IMR-90 (cell line): ENCODE measurements at regions not wholly inside any gene's neighbourhood (a gene's known extent, or its start where the extent isn't known, plus 50 kb on each side); places are given as distances from the start of the nearest gene placed in this dataset.

ENCODE experiments used
- ATAC-seq: fragments of 200-7000 bp; cut with Tn5 transposase; 2 replicates; pipeline ENCODE4 v1.9.1; 2020; ENCODE audit warnings: low read depth, mild to moderate bottlenecking, moderate library complexity
- BruUV-seq: library from RNA; stranded (reverse); fragments of 400-500 nt; replicated peaks from 2 replicates; lab custom pipeline; 2021; lab: Mats Ljungman, UMichigan
- CTCF ChIA-PET: fragments of 300-600 bp; formaldehyde crosslinking; extraction: SDS; loops from one replicate; lab custom pipeline; 2021; ENCODE audit warnings: antibody characterized with exemption; lab: Yijun Ruan, JAX
- POLR2A ChIA-PET: fragments of 300-600 bp; sonication (Branson Sonifier 250); formaldehyde crosslinking; loops from one replicate; lab custom pipeline; 2022; ENCODE audit warnings: antibody characterized with exemption; ENCODE audit not compliant: unreplicated experiment; lab: Charles Lee
- DNase-seq: peaks from one replicate; pipeline ENCODE4 v3.0.0; 2013
- H2AFZ ChIP-seq: replicated peaks from 2 replicates; pipeline ENCODE3; 2013; ENCODE audit warnings: low read length, mild to moderate bottlenecking; ENCODE audit not compliant: poor library complexity
- H2AK5ac ChIP-seq: 2 replicates; pipeline ENCODE4 v1.6.1; 2013; ENCODE audit warnings: low read depth, low read length, inconsistent platforms
- H2AK9ac ChIP-seq: replicated peaks from 2 replicates; pipeline ENCODE3; 2013; ENCODE audit warnings: mild to moderate bottlenecking, low read depth, low read length, moderate library complexity; ENCODE audit not compliant: poor library complexity
- H2BK120ac ChIP-seq: 2 replicates; pipeline ENCODE4 v1.6.1; 2013; ENCODE audit warnings: low read depth, low read length, inconsistent platforms
- H2BK15ac ChIP-seq: 3 replicates; pipeline ENCODE4 v1.6.1; 2013; ENCODE audit warnings: low read depth, low read length, inconsistent platforms
- H2BK20ac ChIP-seq: 2 replicates; pipeline ENCODE4 v1.6.1; 2013; ENCODE audit warnings: low read depth, mild to moderate bottlenecking, inconsistent platforms, low read length, moderate library complexity
- H2BK5ac ChIP-seq: 2 replicates; pipeline ENCODE4 v1.6.1; 2013; ENCODE audit warnings: mild to moderate bottlenecking, low read depth, low read length, inconsistent platforms; ENCODE audit not compliant: poor library complexity, severe bottlenecking
- H3K14ac ChIP-seq: replicated peaks from 2 replicates; pipeline ENCODE4 v1.6.1; 2013; ENCODE audit warnings: low read depth, low read length, inconsistent platforms
- H3K18ac ChIP-seq: 2 replicates; pipeline ENCODE4 v1.6.1; 2013; ENCODE audit warnings: low read depth, low read length, control low read depth
- H3K23ac ChIP-seq: 2 replicates; pipeline ENCODE4 v1.6.1; 2013; ENCODE audit warnings: low read depth, low read length, inconsistent platforms
- H3K27ac ChIP-seq: 2 replicates; pipeline ENCODE4 v1.5.1; 2013; ENCODE audit warnings: mild to moderate bottlenecking, control low read depth, low read length; ENCODE audit not compliant: insufficient read depth
- H3K27me3 ChIP-seq: 2 replicates; pipeline ENCODE4 v1.6.1; 2013; ENCODE audit warnings: low read length; ENCODE audit not compliant: control insufficient read depth, insufficient read depth
- H3K36me3 ChIP-seq: 2 replicates; pipeline ENCODE4 v1.6.1; 2013; ENCODE audit warnings: low read length, mixed read lengths; ENCODE audit not compliant: control insufficient read depth, insufficient read depth
- H3K4ac ChIP-seq: 2 replicates; pipeline ENCODE4 v1.6.1; 2013; ENCODE audit warnings: low read depth, low read length, inconsistent platforms
- H3K4me1 ChIP-seq: 2 replicates; pipeline ENCODE4 v1.6.1; 2013; ENCODE audit warnings: low read length, mixed read lengths; ENCODE audit not compliant: control insufficient read depth, insufficient read depth
- H3K4me2 ChIP-seq: 2 replicates; pipeline ENCODE4 v1.6.1; 2013; ENCODE audit warnings: low read depth, mild to moderate bottlenecking, control low read depth, low read length, moderate library complexity
- H3K4me3 ChIP-seq: 2 replicates; pipeline ENCODE4 v1.5.1; 2013; ENCODE audit warnings: low read depth, mild to moderate bottlenecking, control low read depth, low read length, moderate library complexity; ENCODE audit not compliant: insufficient read depth
- H3K56ac ChIP-seq: 2 replicates; pipeline ENCODE4 v1.6.1; 2013; ENCODE audit warnings: low read length, inconsistent platforms; ENCODE audit not compliant: insufficient read depth; ENCODE audit errors: extremely low read depth
- H3K79me1 ChIP-seq, 2 experiments: 2 replicates each; pipeline ENCODE4 v1.6.1; 2013; ENCODE audit warnings: low read length in 2 of 2, inconsistent platforms in 1 of 2, low read depth in 1 of 2
- H3K9ac ChIP-seq: 2 replicates; pipeline ENCODE4 v1.6.1; 2013; ENCODE audit warnings: low read depth, low read length, control low read depth
- H3K9me1 ChIP-seq: 2 replicates; pipeline ENCODE4 v1.6.1; 2013; ENCODE audit warnings: low read length, inconsistent platforms; ENCODE audit not compliant: insufficient read depth
- H3K9me3 ChIP-seq: 2 replicates; pipeline ENCODE4 v1.6.1; 2013; ENCODE audit warnings: low read length; ENCODE audit not compliant: control insufficient read depth, insufficient read depth
- H4K20me1 ChIP-seq: 2 replicates; pipeline ENCODE4 v1.6.1; 2013; ENCODE audit warnings: low read length, inconsistent platforms; ENCODE audit not compliant: insufficient read depth
- H4K5ac ChIP-seq: 2 replicates; pipeline ENCODE4 v1.6.1; 2013; ENCODE audit warnings: mild to moderate bottlenecking, low read depth, low read length, control low read depth
- H4K8ac ChIP-seq, 2 experiments: 2 replicates each; pipeline ENCODE4 v1.6.1; 2013; ENCODE audit warnings: low read depth in 2 of 2, low read length in 2 of 2, control low read depth in 1 of 2, inconsistent platforms in 1 of 2
- H4K91ac ChIP-seq: 2 replicates; pipeline ENCODE4 v1.6.1; 2013; ENCODE audit warnings: low read depth, low read length, inconsistent platforms; ENCODE audit not compliant: insufficient read depth
- CTCF ChIP-seq: conservative IDR thresholded peaks from 2 replicates; pipeline ENCODE4 v1.5.1; 2012; ENCODE audit warnings: mild to moderate bottlenecking, low read depth, low read length, improper control_type of control experiment
- FOS ChIP-seq: fragments of 150-350 bp; IDR thresholded peaks from 2 replicates; pipeline ENCODE4 v1.6.1; 2016; ENCODE audit warnings: low read depth, low read length
- MAFK ChIP-seq: IDR thresholded peaks from 2 replicates; pipeline ENCODE4 v1.6.1; 2012; ENCODE audit warnings: low read depth, low read length, improper control_type of control experiment
- RAD21 ChIP-seq: IDR thresholded peaks from 2 replicates; pipeline ENCODE4 v1.6.1; 2012; ENCODE audit warnings: low read length, improper control_type of control experiment
- RFX5 ChIP-seq: IDR thresholded peaks from 2 replicates; pipeline ENCODE4 v1.8.0; 2012; ENCODE audit warnings: low read depth, mild to moderate bottlenecking, low read length, moderate library complexity
- USF2 ChIP-seq: fragments of 150-350 bp; IDR thresholded peaks from 2 replicates; pipeline ENCODE4 v1.6.1; 2017; ENCODE audit warnings: mild to moderate bottlenecking, antibody characterized with exemption, low read length, low read depth
- WGBS, 2 experiments: methylation state at CpG; one replicate each; pipeline versions ENCODE4 v1.1.5 to v1.1.7; 2013; ENCODE audit warnings: missing lambda C conversion rate in 2 of 2; ENCODE audit not compliant: insufficient read length in 1 of 2; ENCODE audit errors: extremely low coverage in 2 of 2; 5-methylcytosine and 5-hydroxymethylcytosine counted together
- dilution Hi-C: fragments of 300-500 bp; cut with HindIII; formaldehyde crosslinking; loops from one replicate; pipeline ENCODE4 v1.14.3; 2018; ENCODE audit warnings: low sequenced_read_pairs; ENCODE audit not compliant: unreplicated experiment
- in situ Hi-C: fragments of 300-500 bp; cut with MboI; formaldehyde crosslinking; loops from 3 replicates; pipeline ENCODE4 v1.14.3; 2019; ENCODE audit warnings: low sequenced_read_pairs, inconsistent platforms, mixed read lengths
- intact Hi-C: fragments of 100-400 bp; cut with micrococcal nuclease; formaldehyde crosslinking; loops from 2 replicates; pipeline ENCODE4 v1.10.0; 2022

- TF ChIP-seq RAD21 (no peak), RFX5 (no peak)
Observed at GRCh38 chr9:26261503-26262330, 583.5 kb upstream of the TUSC1 start (continued).

- peaks cover 16% of the 10 kb centered on the region for H3K4me1 ChIP-seq
- in situ Hi-C loops (no loop called here), dilution Hi-C loops (no loop called here), intact Hi-C loops (loop anchor here (10.0 kb wide), 1 partner anchor 95 kb away; no protein-coding TSS in a partner anchor)
- H2AK9ac ChIP-seq: no peak overlapping the region
- H4K8ac ChIP-seq: peak overlapping the region; percentile 64 to 91
- H3K79me1 ChIP-seq: no peaks in the 10 kb centered on the region
- H2BK20ac ChIP-seq: peak overlapping the region; percentile 99
- no peaks in the 10 kb centered on the region for H3K27me3 ChIP-seq
- no peak overlapping the region for H2AFZ ChIP-seq
- no peak overlapping the region for H3K4me3 ChIP-seq
- ChIA-PET POLR2A (no interaction called here), CTCF (interaction anchor here (0.6 kb wide), 1 partner anchor 11 kb away, joined by 3 read pairs; no protein-coding TSS in a partner anchor)
- H3K27ac ChIP-seq: peak overlapping the region; percentile 81
- H3K9me3 ChIP-seq: no peaks in the 10 kb centered on the region
- peak overlapping the region; percentile 91 for H2BK120ac ChIP-seq
- ATAC-seq (peak; percentile 10; the same call in 1 of the 2 replicates), DNase-seq (peak; percentile 28)
- TF ChIP-seq CTCF (no peak), USF2 (no peak), MAFK (no peak), FOS (peak; percentile 52; the same call in 1 of the 2 replicates), RAD21 (no peak)
- peak overlapping the region; percentile 67 for H3K14ac ChIP-seq
- peak overlapping the region; percentile 99 for H2BK5ac ChIP-seq
- peak overlapping the region; percentile 81; the same call in 1 of the 2 replicates for H3K18ac ChIP-seq
- H3K9ac ChIP-seq: no peak overlapping the region; the same call in 1 of the 2 replicates
- peak overlapping the region; percentile 71; the same call in 1 of the 2 replicates for H3K56ac ChIP-seq
- H4K5ac ChIP-seq: peak overlapping the region; percentile 15; the same call in 1 of the 2 replicates
- no CpG with 5 or more reads among the region's 3 CpGs for WGBS, 2 experiments
- H3K23ac ChIP-seq: peak overlapping the region; percentile 77; the same call in 1 of the 2 replicates
- H3K9me1 ChIP-seq: no peaks in the 10 kb centered on the region
- H2BK15ac ChIP-seq: peak overlapping the region; percentile 95; the same call in 2 of the 3 replicates
- H3K4me2 ChIP-seq: peak overlapping the region; percentile 70; the same call in 1 of the 2 replicates
- no TSS peak for BruUV-seq
- H4K20me1 ChIP-seq: no peaks in the 10 kb centered on the region
- H3K4ac ChIP-seq: peak overlapping the region; percentile 89
- H3K36me3 ChIP-seq: no peaks in the 10 kb centered on the region
- peak overlapping the region; percentile 88 for H4K91ac ChIP-seq
- H2AK5ac ChIP-seq: peak overlapping the region; percentile 85
Observed at GRCh38 chr9:26260238-26260637, 582.0 kb upstream of the TUSC1 start.
